T-helper 17 cell (primary cell): ENCODE measurements at regions not wholly inside any gene's neighbourhood (a gene's known extent, or its start where the extent isn't known, plus 50 kb on each side); places are given as distances from the start of the nearest gene placed in this dataset.
"Not testable (repeated sequence)": the region's sequence is repeated elsewhere in the genome, so short reads cannot be mapped to it uniquely, and the experiment has no call there.

Experiments used
- ATAC-seq: fragments of 150-1000 bp; cut with Tn5 transposase; 2 replicates; pipeline ENCODE4 v1.10.0; 2021; ENCODE audit warnings: mild to moderate bottlenecking, moderate library complexity
- DNase-seq, 3 donors: peaks; one replicate each; pipeline versions ENCODE4 v3.0.0 to v3.0.0-alpha.2; 2020 to 2021
- H3K9me3 ChIP-seq: one replicate; pipeline ENCODE4 v1.7.0; 2013; ENCODE audit warnings: low read length, mild to moderate bottlenecking; ENCODE audit not compliant: control insufficient read depth, poor library complexity, severe bottlenecking
- H3K27ac Mint-ChIP-seq: one replicate; pipeline ENCODE4 v1.8.0; 2022; ENCODE audit warnings: mild to moderate bottlenecking, moderate library complexity, mixed read lengths
- H3K27me3 Mint-ChIP-seq: one replicate; pipeline ENCODE4 v1.8.0; 2022; ENCODE audit warnings: mixed read lengths
- H3K36me3 Mint-ChIP-seq: one replicate; pipeline ENCODE4 v1.8.0; 2022; ENCODE audit warnings: low read depth, mixed read lengths
- H3K4me1 Mint-ChIP-seq: one replicate; pipeline ENCODE4 v1.8.0; 2022; ENCODE audit warnings: mild to moderate bottlenecking, mixed read lengths
- H3K4me3 Mint-ChIP-seq: one replicate; pipeline ENCODE4 v1.8.0; 2022; ENCODE audit warnings: mild to moderate bottlenecking, moderate library complexity, mixed read lengths

DNA sequence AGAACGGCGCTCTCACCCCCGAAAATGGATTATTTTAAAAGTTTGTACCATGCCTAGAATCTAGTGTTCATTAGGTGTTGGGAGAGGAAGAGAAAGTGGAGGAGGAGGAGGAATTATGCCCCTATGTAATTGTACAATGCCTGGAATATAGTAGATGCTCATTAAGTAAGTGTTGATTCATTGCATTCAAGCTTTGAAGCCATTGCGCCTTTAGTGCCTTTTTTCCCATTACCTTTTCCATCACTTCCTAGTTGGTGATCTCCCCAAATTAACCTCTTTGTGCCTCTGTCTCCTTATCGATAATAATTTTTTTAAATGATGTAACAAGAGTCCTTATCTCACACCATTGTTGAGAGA is 220.7 kb upstream of the PRICKLE2 start:
- peaks cover 2% of the 10 kb centered on the region for H3K9me3 ChIP-seq
- Mint-ChIP-seq H3K27ac (no peak overlapping the region), H3K4me1 (peaks cover 2% of the 10 kb centered on the region), H3K4me3 (no peak overlapping the region), H3K36me3 (no peaks in the 10 kb centered on the region), H3K27me3 (peaks cover 78% of the 10 kb centered on the region)
- no peak for ATAC-seq
- no peak for DNase-seq

DNA sequence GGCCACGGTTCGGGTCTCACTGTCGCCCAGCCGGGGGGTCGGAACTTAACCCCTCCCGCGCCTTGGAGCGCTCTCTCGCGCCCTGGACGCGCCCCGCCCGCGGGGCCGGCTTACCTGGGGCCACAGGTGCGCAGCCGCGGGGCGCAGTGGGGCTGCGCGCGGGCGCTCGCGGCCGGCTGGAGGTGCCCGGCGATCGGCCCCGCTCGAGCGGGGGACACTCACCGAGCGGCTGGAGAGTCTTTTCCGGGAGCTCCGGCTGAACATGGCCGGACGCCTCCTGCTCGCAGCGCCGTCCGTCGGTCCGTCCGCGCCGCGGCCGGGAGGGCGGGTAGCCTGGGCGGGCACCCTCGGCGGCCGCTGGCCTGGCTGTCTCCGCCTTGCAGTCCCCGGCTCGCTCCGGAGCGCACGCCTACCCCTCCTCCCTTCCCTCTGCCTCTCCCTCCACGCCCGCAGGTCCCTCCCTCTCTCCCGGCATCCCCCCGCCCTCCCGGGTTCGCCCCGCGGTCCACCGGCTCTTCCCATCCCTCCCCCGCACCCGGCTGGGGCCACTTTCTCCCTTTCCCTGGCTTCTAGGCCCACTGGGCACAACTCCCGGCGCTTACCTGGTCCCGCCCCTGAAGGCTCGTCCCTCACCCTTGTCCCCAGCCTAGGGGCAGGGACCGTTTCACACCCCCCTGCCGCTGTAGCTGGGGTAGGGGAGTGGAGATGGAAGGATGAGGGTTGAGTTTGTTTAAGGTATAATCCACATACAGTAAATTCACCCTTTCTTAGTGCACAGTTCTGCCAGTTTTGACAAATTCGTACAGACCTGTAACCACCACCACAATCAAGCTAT is 220.1 kb upstream of the PRICKLE2 start:
- peaks cover 2% of the 10 kb centered on the region for H3K9me3 ChIP-seq
- ATAC-seq (no peak), DNase-seq (no peak)
- H3K27me3 Mint-ChIP-seq: peaks cover 78% of the 10 kb centered on the region
- H3K36me3 Mint-ChIP-seq: no peaks in the 10 kb centered on the region
- peaks cover 2% of the 10 kb centered on the region for H3K4me1 Mint-ChIP-seq
- no peak overlapping the region for H3K27ac Mint-ChIP-seq
- no peak overlapping the region for H3K4me3 Mint-ChIP-seq

GRCh38 chr3:64444490-64445108 is 219.3 kb upstream of the PRICKLE2 start:
- H3K27ac Mint-ChIP-seq: no peak overlapping the region
- peaks cover 2% of the 10 kb centered on the region for H3K4me1 Mint-ChIP-seq
- peaks cover 2% of the 10 kb centered on the region for H3K9me3 ChIP-seq
- peaks cover 77% of the 10 kb centered on the region for H3K27me3 Mint-ChIP-seq
- H3K36me3 Mint-ChIP-seq: no peaks in the 10 kb centered on the region
- no peak for DNase-seq
- H3K4me3 Mint-ChIP-seq: no peak overlapping the region
- no peak for ATAC-seq

DNA sequence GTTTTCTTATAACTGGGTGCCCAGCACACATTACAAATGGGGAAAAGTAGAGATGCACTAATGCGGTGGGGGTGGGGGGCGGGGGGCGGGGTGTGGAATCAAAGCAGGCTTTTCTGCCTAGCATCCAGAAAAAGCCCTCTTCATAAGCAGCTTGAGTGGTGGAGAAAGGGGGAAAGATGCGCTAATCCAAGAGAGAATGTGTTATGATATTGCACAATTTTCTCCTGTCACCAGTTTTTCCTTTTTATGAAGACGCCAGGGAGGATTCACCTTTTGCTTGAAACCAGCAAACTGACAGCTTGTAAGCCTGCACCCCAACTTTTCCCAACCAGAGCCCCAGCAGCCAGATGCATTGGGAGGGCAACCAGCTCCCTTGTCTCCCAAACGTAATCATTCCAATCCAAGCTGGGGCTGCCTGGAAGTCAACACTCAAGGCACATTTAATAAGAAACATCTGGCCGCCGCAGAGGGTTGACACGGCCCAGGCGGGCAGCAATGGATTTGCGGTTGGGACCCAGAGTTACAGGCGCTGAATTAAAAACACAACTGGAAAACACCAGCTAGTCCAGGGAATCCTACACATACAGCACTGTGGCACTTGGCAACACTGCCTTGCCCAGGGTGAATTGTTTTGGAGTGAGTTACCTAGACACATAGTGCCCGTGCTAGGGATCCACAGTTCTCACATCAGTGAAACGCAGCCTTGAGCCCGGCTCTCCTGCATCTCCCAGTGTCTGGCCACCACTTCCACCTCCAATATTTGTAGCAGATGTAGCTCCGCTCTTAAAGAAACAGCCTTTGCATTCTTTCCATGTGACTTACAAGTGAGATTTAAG is 218.5 kb upstream of the PRICKLE2 start:
- no peaks in the 10 kb centered on the region for H3K36me3 Mint-ChIP-seq
- no peak for ATAC-seq
- peaks cover 82% of the 10 kb centered on the region for H3K27me3 Mint-ChIP-seq
- no peak overlapping the region for H3K27ac Mint-ChIP-seq
- no peak overlapping the region for H3K4me3 Mint-ChIP-seq
- peaks cover 2% of the 10 kb centered on the region for H3K4me1 Mint-ChIP-seq
- no peak for DNase-seq
- H3K9me3 ChIP-seq: peaks cover 2% of the 10 kb centered on the region

DNA sequence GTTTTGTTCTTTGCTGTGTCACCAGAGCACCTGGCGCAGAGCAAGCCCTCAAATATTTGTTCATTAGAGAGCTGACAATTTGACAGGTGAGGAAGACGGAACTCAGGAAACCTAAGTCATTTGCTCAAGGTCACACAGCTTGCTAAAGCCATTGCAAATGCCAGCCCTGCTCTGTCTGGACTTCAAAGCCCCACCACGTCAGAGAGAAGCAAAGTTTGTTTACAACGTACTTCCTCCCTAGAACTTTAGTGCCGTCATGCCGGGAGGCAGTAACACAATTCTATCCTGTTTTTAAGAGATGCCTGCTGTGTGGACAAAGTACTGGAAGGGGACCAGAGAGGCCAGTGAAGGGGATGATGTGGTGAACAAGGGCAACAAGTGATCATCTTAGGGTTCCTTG is 216.6 kb upstream of the PRICKLE2 start:
- no peak overlapping the region for H3K27ac Mint-ChIP-seq
- no peak for DNase-seq
- H3K9me3 ChIP-seq: peaks cover 2% of the 10 kb centered on the region
- H3K36me3 Mint-ChIP-seq: no peaks in the 10 kb centered on the region
- peaks cover 73% of the 10 kb centered on the region for H3K27me3 Mint-ChIP-seq
- ATAC-seq: no peak
- H3K4me3 Mint-ChIP-seq: no peak overlapping the region
- peaks cover 2% of the 10 kb centered on the region for H3K4me1 Mint-ChIP-seq

GRCh38 chr3:64440498-64440897 is 215.2 kb upstream of the PRICKLE2 start:
- DNase-seq (no peak), ATAC-seq (no peak)
- H3K27ac Mint-ChIP-seq: no peak overlapping the region
- no peaks in the 10 kb centered on the region for H3K36me3 Mint-ChIP-seq
- H3K27me3 Mint-ChIP-seq: peaks cover 64% of the 10 kb centered on the region
- H3K9me3 ChIP-seq: no peaks in the 10 kb centered on the region
- H3K4me3 Mint-ChIP-seq: no peak overlapping the region
- peaks cover under 1% of the 10 kb centered on the region for H3K4me1 Mint-ChIP-seq

DNA sequence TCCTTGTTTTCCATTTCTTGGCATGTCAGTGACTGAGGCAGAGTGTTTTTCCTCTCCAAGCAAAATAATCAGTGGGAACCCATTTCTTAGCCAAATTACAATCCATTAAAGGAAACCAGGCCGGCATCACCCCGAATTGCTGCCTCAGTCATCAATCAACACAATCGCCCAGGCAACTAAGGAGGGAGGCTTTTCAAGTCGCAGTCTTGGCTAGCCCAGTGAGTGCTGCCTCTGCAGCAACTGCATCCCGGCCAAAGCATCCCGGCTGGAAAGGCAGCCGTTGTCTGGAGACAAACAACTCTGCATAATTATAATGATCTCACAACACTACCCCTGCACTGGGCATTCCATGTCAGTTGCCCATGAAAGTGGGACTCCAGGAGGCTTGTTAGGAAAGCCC is 213.5 kb upstream of the PRICKLE2 start:
- Mint-ChIP-seq H3K27me3 (peaks cover 53% of the 10 kb centered on the region), H3K4me3 (no peak overlapping the region), H3K4me1 (no peaks in the 10 kb centered on the region), H3K27ac (no peak overlapping the region), H3K36me3 (no peaks in the 10 kb centered on the region)
- ATAC-seq (no peak), DNase-seq (no peak)
- no peaks in the 10 kb centered on the region for H3K9me3 ChIP-seq

DNA sequence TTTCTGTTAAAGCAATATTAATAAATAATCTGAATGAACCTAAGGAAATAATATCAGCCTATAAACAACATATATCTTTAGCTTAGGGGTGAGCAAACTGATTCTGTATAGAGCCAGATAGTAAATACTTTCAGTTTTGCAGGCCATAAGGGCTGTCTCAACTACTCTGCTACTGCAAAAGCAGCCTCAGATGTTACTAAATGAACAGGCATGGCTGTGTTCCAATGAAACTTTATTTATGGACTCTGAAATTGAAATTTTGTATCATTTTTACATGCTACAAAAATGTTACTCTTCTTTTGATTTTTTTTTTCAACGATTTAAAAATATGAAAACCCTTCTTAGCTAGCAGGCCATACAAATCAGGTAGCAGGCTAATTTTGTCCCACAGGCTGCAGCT is 212.8 kb upstream of the PRICKLE2 start:
- ATAC-seq (no peak), DNase-seq (no peak)
- no peak overlapping the region for H3K27ac Mint-ChIP-seq
- no peak overlapping the region for H3K4me3 Mint-ChIP-seq
- no peaks in the 10 kb centered on the region for H3K4me1 Mint-ChIP-seq
- H3K36me3 Mint-ChIP-seq: no peaks in the 10 kb centered on the region
- peaks cover 47% of the 10 kb centered on the region for H3K27me3 Mint-ChIP-seq
- no peaks in the 10 kb centered on the region for H3K9me3 ChIP-seq

DNA sequence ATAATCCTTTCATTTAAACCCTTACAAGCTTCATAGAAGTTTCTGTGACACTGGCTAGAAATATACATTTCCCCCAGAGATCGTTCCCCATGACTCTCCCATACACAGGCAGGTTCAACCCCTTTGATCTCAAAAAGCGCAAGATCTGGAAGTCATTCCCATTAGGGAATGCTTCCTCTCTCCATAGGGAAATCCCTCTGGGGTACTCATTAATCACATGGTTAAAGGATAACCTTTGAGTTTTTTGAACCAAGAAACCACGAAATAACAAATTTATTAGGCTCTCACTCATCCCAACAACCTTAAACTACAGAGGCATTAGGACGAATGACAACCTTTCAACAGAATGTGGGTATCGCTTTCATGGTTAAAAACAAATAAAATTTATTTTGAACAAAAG is 211.9 kb upstream of the PRICKLE2 start:
- no peaks in the 10 kb centered on the region for H3K9me3 ChIP-seq
- Mint-ChIP-seq H3K27ac (no peak overlapping the region), H3K27me3 (peaks cover 37% of the 10 kb centered on the region), H3K4me1 (no peaks in the 10 kb centered on the region), H3K4me3 (no peak overlapping the region), H3K36me3 (no peaks in the 10 kb centered on the region)
- ATAC-seq (no peak), DNase-seq (no peak)

GRCh38 chr3:64435023-64435422 is 209.8 kb upstream of the PRICKLE2 start:
- not testable (repeated sequence) for H3K4me1 Mint-ChIP-seq, H3K9me3 ChIP-seq, DNase-seq, ATAC-seq, H3K36me3 Mint-ChIP-seq, H3K27ac Mint-ChIP-seq, H3K4me3 Mint-ChIP-seq
- H3K27me3 Mint-ChIP-seq: peaks cover 19% of the 10 kb centered on the region

- no peak for ATAC-seq
- Mint-ChIP-seq H3K36me3 (no peaks in the 10 kb centered on the region), H3K4me1 (no peaks in the 10 kb centered on the region)
Measured at GRCh38 chr3:64432870-64433269, 207.6 kb upstream of the PRICKLE2 start.

GRCh38 chr3:64431526-64432091 is 206.3 kb upstream of the PRICKLE2 start:
- no peak overlapping the region for H3K4me3 Mint-ChIP-seq
- no peaks in the 10 kb centered on the region for H3K36me3 Mint-ChIP-seq
- DNase-seq (no peak), ATAC-seq (no peak)
- no peaks in the 10 kb centered on the region for H3K4me1 Mint-ChIP-seq
- H3K27ac Mint-ChIP-seq: no peak overlapping the region
- H3K9me3 ChIP-seq: no peaks in the 10 kb centered on the region
- peaks cover 2% of the 10 kb centered on the region for H3K27me3 Mint-ChIP-seq

More at GRCh38 chr3:64432870-64433269, 207.6 kb upstream of the PRICKLE2 start:
- peaks cover 13% of the 10 kb centered on the region for H3K27me3 Mint-ChIP-seq
- H3K27ac Mint-ChIP-seq: no peak overlapping the region
- no peak for DNase-seq
- H3K9me3 ChIP-seq: no peaks in the 10 kb centered on the region
- no peak overlapping the region for H3K4me3 Mint-ChIP-seq

DNA sequence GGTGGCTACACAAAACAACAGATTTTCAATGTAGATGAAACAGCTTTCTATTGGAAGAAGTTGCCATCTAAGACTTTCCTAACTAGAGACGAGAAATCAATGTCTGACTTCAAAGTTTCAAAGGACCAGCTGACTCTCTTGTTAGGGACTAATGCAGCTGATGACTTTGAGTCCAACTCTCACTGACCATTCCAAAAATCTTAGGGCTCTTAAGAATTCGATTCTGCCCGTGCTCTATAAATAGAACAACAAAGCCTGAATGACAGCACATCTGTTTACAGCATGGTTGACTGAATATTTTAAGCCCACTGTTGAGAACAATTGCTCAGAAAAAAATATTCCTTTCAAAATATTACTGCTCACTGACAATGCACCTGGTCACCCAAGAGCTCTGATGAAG is 202.4 kb upstream of the PRICKLE2 start:
- peaks cover 11% of the 10 kb centered on the region for H3K27me3 Mint-ChIP-seq
- ATAC-seq (no peak), DNase-seq (no peak)
- no peaks in the 10 kb centered on the region for H3K9me3 ChIP-seq
- H3K4me1 Mint-ChIP-seq: no peaks in the 10 kb centered on the region
- no peaks in the 10 kb centered on the region for H3K36me3 Mint-ChIP-seq
- H3K4me3 Mint-ChIP-seq: no peak overlapping the region
- no peak overlapping the region for H3K27ac Mint-ChIP-seq
